Fibroblast of mammary gland (primary cell): ENCODE measurements at regions not wholly inside any gene's neighbourhood (a gene's known extent, or its start where the extent isn't known, plus 50 kb on each side); places are given as distances from the start of the nearest gene placed in this dataset.

ENCODE experiments used
- DNase-seq: peaks from one replicate; pipeline ENCODE4 v3.0.0-alpha.2; 2010; ENCODE audit warnings: low read depth
- H3K4me3 ChIP-seq: 2 replicates; pipeline ENCODE4 v1.5.1; 2011; ENCODE audit warnings: low read depth, mild to moderate bottlenecking, low read length, moderate library complexity; ENCODE audit not compliant: control insufficient read depth
- CTCF ChIP-seq: conservative IDR thresholded peaks from 2 replicates; pipeline ENCODE4 v1.5.1; 2011; ENCODE audit warnings: low read depth, low read length, inconsistent platforms; ENCODE audit not compliant: control insufficient read depth, insufficient read depth

DNA sequence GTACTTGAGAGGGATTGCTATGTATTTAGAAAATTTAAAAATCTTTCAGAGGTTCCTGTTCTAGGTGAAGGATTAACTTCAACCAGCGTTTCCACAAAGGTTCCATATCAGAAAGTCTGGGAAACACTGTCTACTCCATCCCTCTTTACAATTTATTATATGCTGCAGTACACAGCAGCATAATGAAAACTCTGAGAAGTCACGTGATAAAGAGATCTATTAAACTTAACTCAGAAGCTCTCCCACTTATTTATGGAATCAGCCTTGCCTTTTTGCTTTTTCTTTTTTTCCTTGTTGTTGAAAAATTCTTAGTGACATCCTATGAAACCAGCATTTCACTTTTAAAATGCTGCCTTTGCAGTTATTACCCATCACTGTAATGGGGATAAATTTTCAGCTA, 186.2 kb downstream of the ACER2 start:
- DNase-seq: no peak
- no peak overlapping the region for H3K4me3 ChIP-seq
- TF ChIP-seq CTCF: no peak

DNA sequence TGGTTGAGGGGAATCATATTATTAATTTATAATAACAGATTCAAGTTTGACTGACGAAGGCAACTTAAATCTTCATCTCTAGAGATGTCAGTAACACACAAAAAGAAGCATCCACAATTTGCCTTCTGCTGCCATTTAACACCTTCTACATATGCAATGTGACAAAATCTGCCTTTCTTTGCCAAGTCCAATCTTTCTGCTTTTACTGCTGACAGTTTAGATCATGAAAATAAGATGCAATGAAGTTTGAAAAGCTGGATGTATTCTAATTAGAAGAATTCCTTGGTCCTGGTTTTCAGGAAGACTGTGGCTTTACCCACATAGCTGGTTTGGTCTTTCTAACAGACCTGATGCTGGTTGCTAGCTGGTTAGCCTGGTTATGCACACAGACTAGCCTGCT, 178.9 kb downstream of the ACER2 start:
- no peak for TF ChIP-seq CTCF
- H3K4me3 ChIP-seq: no peak overlapping the region
- DNase-seq: no peak

DNA sequence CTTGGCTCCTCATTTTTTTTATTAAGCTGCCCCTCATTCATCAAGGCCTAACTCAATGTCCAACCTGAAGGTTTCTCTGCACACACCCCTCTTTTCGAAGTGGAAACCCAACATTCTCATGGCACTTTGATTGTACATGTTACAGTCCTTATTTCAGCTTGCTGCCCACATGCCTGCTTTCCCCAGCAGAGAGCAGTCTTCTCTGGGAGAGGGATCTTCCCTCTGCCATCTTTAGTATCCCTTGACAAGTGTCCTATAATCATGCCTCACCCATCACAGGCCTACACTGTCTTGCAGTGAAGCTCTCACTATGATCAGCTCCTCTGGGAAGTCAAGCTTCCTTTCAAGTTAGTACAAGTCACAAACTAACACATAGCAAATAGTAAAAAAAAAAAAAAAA, 175.1 kb downstream of the ACER2 start:
- H3K4me3 ChIP-seq: no peak overlapping the region
- no peak for TF ChIP-seq CTCF
- DNase-seq: no peak

GRCh38 chr9:19577411-19577810, 168.6 kb downstream of the ACER2 start:
- DNase-seq: no peak
- no peak for TF ChIP-seq CTCF
- no peak overlapping the region for H3K4me3 ChIP-seq

- no peak for DNase-seq
- H3K4me3 ChIP-seq: no peak overlapping the region
- no peak for TF ChIP-seq CTCF
Observed at GRCh38 chr9:19568946-19569345, 160.1 kb downstream of the ACER2 start.

- no peak for TF ChIP-seq CTCF
Observed at GRCh38 chr9:19564396-19565061, 155.7 kb downstream of the ACER2 start.

DNA sequence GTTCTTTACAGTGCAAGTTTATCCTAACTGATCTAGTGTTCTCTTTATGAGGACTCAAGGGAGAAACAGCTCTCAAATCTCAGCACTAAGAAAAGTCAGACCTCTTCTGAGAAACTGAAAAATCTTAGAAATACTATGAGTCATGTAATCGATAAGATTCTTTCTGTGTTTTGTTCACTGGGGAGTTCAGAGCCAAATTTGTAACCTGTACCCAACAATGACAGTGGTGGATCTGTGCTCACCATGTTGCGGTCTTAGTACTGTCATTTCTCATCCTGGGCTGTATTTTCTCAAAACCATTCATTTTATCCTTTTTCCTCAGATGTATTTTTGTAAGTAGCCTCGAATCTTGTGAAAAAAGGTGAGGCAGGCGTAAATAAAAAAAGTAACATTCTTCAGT, 146.4 kb downstream of the ACER2 start:
- DNase-seq: no peak
- H3K4me3 ChIP-seq: no peak overlapping the region
- no peak for TF ChIP-seq CTCF

More at GRCh38 chr9:19564396-19565061, 155.7 kb downstream of the ACER2 start:
- H3K4me3 ChIP-seq: no peak overlapping the region
- DNase-seq: no peak
